ENCODE measurements at regions not wholly inside any gene's neighbourhood (a gene's known extent, or its start where the extent isn't known, plus 50 kb on each side); places are given as distances from the start of the nearest gene placed in this dataset.

DNA sequence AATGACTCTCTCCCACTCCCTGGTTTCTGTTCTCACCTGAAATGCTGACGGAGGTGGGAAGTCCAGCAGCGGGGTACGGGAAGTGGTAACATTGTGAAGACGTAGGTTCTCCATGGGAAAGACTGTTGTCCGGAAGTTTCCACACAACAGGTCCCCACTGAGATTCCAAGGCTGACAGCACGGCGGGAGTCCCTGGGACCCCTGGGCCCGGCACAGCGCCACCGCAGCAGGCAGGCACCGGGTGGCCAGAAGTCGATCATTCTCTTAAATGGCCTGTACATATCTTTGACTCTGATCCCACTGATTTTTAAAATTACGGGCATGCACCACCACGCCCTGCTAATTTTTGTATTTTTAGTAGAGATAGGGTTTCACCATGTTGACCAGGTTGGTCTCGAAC, 201.0 kb upstream of the SALL3 start:
- TF ChIP-seq BHLHE40 (IDR thresholded peaks at IDR 0.05; ENCODE audit: borderline replicate concordance) = no peak
- no peak for TF ChIP-seq ARNT (IDR thresholded peaks at IDR 0.05)
- TF ChIP-seq FOXK2 (IDR thresholded peaks at IDR 0.05) = no peak
- no peak for TF ChIP-seq SP1 (IDR thresholded peaks at IDR 0.05)
